H1 (cell line): ENCODE measurements at regions not wholly inside any gene's neighbourhood (a gene's known extent, or its start where the extent isn't known, plus 50 kb on each side); places are given as distances from the start of the nearest gene placed in this dataset.

Experiments used
- CTCF ChIA-PET: fragments of 300-600 bp; sonication (Branson Sonifier 250); formaldehyde crosslinking; loops from one replicate; lab custom pipeline; 2021; ENCODE audit not compliant: partially characterized antibody; lab: Charles Lee
- POLR2A ChIA-PET: fragments of 300-600 bp; sonication (Branson Sonifier 250); formaldehyde crosslinking; loops from one replicate; lab custom pipeline; 2021; ENCODE audit warnings: inconsistent platforms; ENCODE audit not compliant: partially characterized antibody; lab: Charles Lee
- DNase-seq, 2 experiments: peaks; one replicate each; pipeline versions ENCODE4 v3.0.0 to v3.0.0-alpha.2; 2010 to 2022; ENCODE audit warnings: low spot score in 2 of 2, low read depth in 1 of 2, mixed read lengths in 1 of 2
- FAIRE-seq: peaks from 2 replicates; lab custom pipeline; 2011; peaks lifted over from hg19 to GRCh38; lab: Jason Lieb, UNC
- H2AFZ ChIP-seq: 2 replicates; pipeline ENCODE4 v1.8.1; 2012; ENCODE audit warnings: low read length, inconsistent platforms
- H2AK5ac ChIP-seq: 2 replicates; pipeline ENCODE4 v1.6.1; 2013; ENCODE audit warnings: low read depth, low read length
- H2BK120ac ChIP-seq: replicated peaks from 2 replicates; pipeline ENCODE3; 2013; ENCODE audit warnings: low read depth, low read length, inconsistent platforms
- H2BK12ac ChIP-seq: 2 replicates; pipeline ENCODE4 v1.6.1; 2013; ENCODE audit warnings: low read depth, low read length
- H2BK15ac ChIP-seq: 2 replicates; pipeline ENCODE4 v1.6.1; 2013; ENCODE audit warnings: low read length
- H2BK20ac ChIP-seq: 2 replicates; pipeline ENCODE4 v1.6.1; 2013; ENCODE audit warnings: low read length
- H2BK5ac ChIP-seq: 2 replicates; pipeline ENCODE4 v1.6.1; 2013; ENCODE audit warnings: low read depth, low read length
- H3K14ac ChIP-seq: 2 replicates; pipeline ENCODE4 v1.6.1; 2013; ENCODE audit warnings: inconsistent platforms; ENCODE audit not compliant: insufficient read length
- H3K18ac ChIP-seq: 2 replicates; pipeline ENCODE4 v1.6.1; 2013; ENCODE audit warnings: low read length; ENCODE audit errors: extremely low read depth
- H3K23ac ChIP-seq: 2 replicates; pipeline ENCODE4 v1.6.1; 2013; ENCODE audit warnings: inconsistent platforms; ENCODE audit not compliant: insufficient read length
- H3K23me2 ChIP-seq: 2 replicates; pipeline ENCODE4 v1.6.1; 2013; ENCODE audit warnings: low read depth, low read length
- H3K27ac ChIP-seq: 2 replicates; pipeline ENCODE4 v1.6.1; 2011; ENCODE audit warnings: low read depth, low read length, inconsistent platforms
- H3K27me3 ChIP-seq, 4 experiments: replicated peaks in 1 of 4; 1 replicate in 1 of 4; 2 replicates in 3 of 4; pipeline versions ENCODE4 v1.6.1 to v1.8.1; 2011 to 2013; ENCODE audit warnings: low read length in 3 of 4, mild to moderate bottlenecking in 3 of 4, inconsistent platforms in 2 of 4, mixed read lengths in 2 of 4, moderate library complexity in 1 of 4; ENCODE audit not compliant: control insufficient read depth in 3 of 4, insufficient read depth in 3 of 4; ENCODE audit errors: extremely low read depth in 1 of 4
- H3K36me3 ChIP-seq, 4 experiments: 2 replicates each; pipeline versions ENCODE4 v1.6.1 to v1.8.1; 2011 to 2013; ENCODE audit warnings: mild to moderate bottlenecking in 4 of 4, low read length in 3 of 4, moderate library complexity in 2 of 4, control low read depth in 1 of 4, inconsistent platforms in 1 of 4; ENCODE audit not compliant: insufficient read depth in 4 of 4, control insufficient read depth in 2 of 4
- H3K4ac ChIP-seq: replicated peaks from 2 replicates; pipeline ENCODE3; 2013; ENCODE audit warnings: low read length, low read depth, mixed read lengths, inconsistent platforms; ENCODE audit not compliant: insufficient read length
- H3K4me1 ChIP-seq, 4 experiments: replicated peaks in 1 of 4; 1 replicate in 1 of 4; 2 replicates in 3 of 4; pipeline versions ENCODE4 v1.6.1 to v1.8.1; 2011 to 2013; ENCODE audit warnings: low read length in 3 of 4, inconsistent platforms in 2 of 4, mixed read lengths in 1 of 4; ENCODE audit not compliant: insufficient read depth in 4 of 4, control insufficient read depth in 3 of 4
- H3K4me2 ChIP-seq, 2 experiments: 2 replicates each; pipeline versions ENCODE4 v1.6.1 to v1.8.1; 2011 to 2013; ENCODE audit warnings: low read depth in 2 of 2, low read length in 2 of 2, control low read depth in 1 of 2, inconsistent platforms in 1 of 2, mild to moderate bottlenecking in 1 of 2; ENCODE audit not compliant: insufficient read depth in 1 of 2
- H3K4me3 ChIP-seq, 4 experiments: fragments of 200-600, 300-600 bp in 1 of 4; sonication (generic), shearing (Covaris generic), sonication (Bioruptor Twin) in 1 of 4; 2 replicates each; pipeline versions ENCODE4 v1.5.1 to v1.8.1; 2011 to 2016; ENCODE audit warnings: low read length in 4 of 4, low read depth in 3 of 4, control low read depth in 2 of 4, inconsistent platforms in 2 of 4, mild to moderate bottlenecking in 2 of 4, mixed read lengths in 1 of 4, moderate library complexity in 1 of 4; ENCODE audit not compliant: insufficient read depth in 2 of 4; ENCODE audit errors: extremely low read depth in 1 of 4
- H3K56ac ChIP-seq: replicated peaks from 2 replicates; pipeline ENCODE3; 2013; ENCODE audit warnings: low read depth, mild to moderate bottlenecking, mixed read lengths, low read length, inconsistent platforms; ENCODE audit not compliant: insufficient read length
- H3K79me1 ChIP-seq: 2 replicates; pipeline ENCODE4 v1.6.1; 2013; ENCODE audit warnings: low read depth, low read length, control low read depth
- H3K79me2 ChIP-seq, 2 experiments: 2 replicates each; pipeline versions ENCODE4 v1.6.1 to v1.8.1; 2012 to 2013; ENCODE audit warnings: low read length in 2 of 2, mild to moderate bottlenecking in 2 of 2, inconsistent platforms in 1 of 2; ENCODE audit not compliant: insufficient read depth in 2 of 2, control insufficient read depth in 1 of 2
- H3K9ac ChIP-seq, 4 experiments: replicated peaks in 1 of 4; 1 replicate in 1 of 4; 2 replicates in 3 of 4; pipeline versions ENCODE4 v1.6.1 to v1.8.1; 2011 to 2013; ENCODE audit warnings: low read depth in 3 of 4, low read length in 3 of 4, control low read depth in 2 of 4, mild to moderate bottlenecking in 2 of 4, moderate library complexity in 2 of 4, inconsistent platforms in 1 of 4; ENCODE audit errors: extremely low read depth in 1 of 4
- H3K9me3 ChIP-seq, 2 experiments: 2 replicates each; pipeline versions ENCODE4 v1.6.1 to v1.8.1; 2012 to 2013; ENCODE audit warnings: mild to moderate bottlenecking in 2 of 2, moderate library complexity in 2 of 2, control low read depth in 1 of 2, inconsistent platforms in 1 of 2, low read depth in 1 of 2, low read length in 1 of 2, mixed read lengths in 1 of 2; ENCODE audit not compliant: insufficient read depth in 2 of 2
- H4K20me1 ChIP-seq, 2 experiments: replicated peaks in 1 of 2; 2 replicates each; pipeline versions ENCODE3 to v1.8.1; 2011 to 2013; ENCODE audit warnings: inconsistent platforms in 2 of 2, low read length in 2 of 2, mild to moderate bottlenecking in 1 of 2; ENCODE audit not compliant: insufficient read depth in 2 of 2, control insufficient read depth in 1 of 2
- H4K5ac ChIP-seq: 2 replicates; pipeline ENCODE4 v1.6.1; 2013; ENCODE audit warnings: low read length, low read depth, mixed read lengths, inconsistent platforms; ENCODE audit not compliant: insufficient read length
- H4K8ac ChIP-seq: 2 replicates; pipeline ENCODE4 v1.8.0; 2013; ENCODE audit warnings: mild to moderate bottlenecking, moderate library complexity, low read length, inconsistent platforms; ENCODE audit not compliant: insufficient read depth; ENCODE audit errors: extremely low read depth
- H4K91ac ChIP-seq: replicated peaks from 2 replicates; pipeline ENCODE3; 2013; ENCODE audit warnings: low read length, mixed read lengths, inconsistent platforms; ENCODE audit not compliant: insufficient read length
- E2F6 ChIP-seq: IDR thresholded peaks from 2 replicates; pipeline ENCODE4 v1.6.1; 2012; ENCODE audit warnings: inconsistent platforms
- GTF2F1 ChIP-seq: IDR thresholded peaks from 2 replicates; pipeline ENCODE4 v1.6.1; 2012; ENCODE audit warnings: low read depth, low read length, improper control_type of control experiment, borderline replicate concordance
- KDM4A ChIP-seq: IDR thresholded peaks from one replicate; pipeline ENCODE4 v1.7.1; 2012; ENCODE audit warnings: low read depth, mild to moderate bottlenecking, moderate library complexity, low read length, inconsistent platforms; ENCODE audit not compliant: severe bottlenecking
- POU5F1 ChIP-seq: IDR thresholded peaks from 2 replicates; pipeline ENCODE4 v1.6.1; 2011; ENCODE audit warnings: low read depth, mild to moderate bottlenecking, low read length, moderate library complexity
- RFX5 ChIP-seq: IDR thresholded peaks from 2 replicates; pipeline ENCODE4 v1.6.1; 2011; ENCODE audit warnings: low read depth, low read length, improper control_type of control experiment, borderline replicate concordance
- SP1 ChIP-seq: IDR thresholded peaks from 2 replicates; pipeline ENCODE4 v1.6.1; 2011; ENCODE audit warnings: low read depth, low read length
- WGBS, 2 experiments: shearing (Covaris generic) in 1 of 2; methylation state at CpG; one replicate each; pipeline versions ENCODE4 v1.1.6 to v1.1.7; 2013 to 2015; ENCODE audit warnings: low lambda C conversion rate in 2 of 2, mixed read lengths in 2 of 2, inconsistent platforms in 1 of 2, low coverage in 1 of 2, missing lambda C conversion rate in 1 of 2; ENCODE audit not compliant: insufficient replicate concordance in 2 of 2, insufficient coverage in 1 of 2, insufficient read length in 1 of 2; ENCODE audit errors: extremely low coverage in 1 of 2, missing lambda C conversion rate in 1 of 2; 5-methylcytosine and 5-hydroxymethylcytosine counted together

- Histone ChIP-seq H3K18ac (no peak overlapping the region), H3K9ac (no peak overlapping the region), H3K4me2 (no peak overlapping the region), H2BK5ac (no peak overlapping the region), H2AFZ (no peak overlapping the region), H3K27ac (no peak overlapping the region), H3K27me3 (peaks cover 0 to 1% (median 0%) of the 10 kb centered on the region in 4 experiments; a peak in 1 of 7 replicates), H3K56ac (no peak overlapping the region), H3K4ac (no peak overlapping the region), H3K4me3 (no peak overlapping the region), H4K91ac (no peak overlapping the region), H4K8ac (no peak overlapping the region), H4K20me1 (no peaks in the 10 kb centered on the region), H3K4me1 (no peaks in the 10 kb centered on the region), H3K79me1 (no peaks in the 10 kb centered on the region), H2AK5ac (no peak overlapping the region), H3K14ac (no peak overlapping the region), H4K5ac (no peak overlapping the region), H3K36me3 (no peaks in the 10 kb centered on the region), H3K23me2 (no peaks in the 10 kb centered on the region), H3K23ac (no peak overlapping the region), H2BK20ac (no peak overlapping the region), H3K9me3 (no peaks in the 10 kb centered on the region), H2BK120ac (no peak overlapping the region), H2BK15ac (no peak overlapping the region), H3K79me2 (no peaks in the 10 kb centered on the region), H2BK12ac (no peak overlapping the region)
- 94% methylated on average over 3 of the region's 3 CpGs; no CpG with 5 or more reads in 1 of the 2 experiments for WGBS, 2 experiments
- TF ChIP-seq GTF2F1 (no peak), SP1 (no peak), KDM4A (no peak), RFX5 (no peak), POU5F1 (no peak), E2F6 (no peak)
- no peak for DNase-seq
- no peak for FAIRE-seq
- POLR2A ChIA-PET = no interaction called here
- CTCF ChIA-PET = no interaction called here
Observed at GRCh38 chr4:133808151-133808550, 393.4 kb downstream of the PABPC4L start.
